Stomach (tissue), 8 donors: ENCODE measurements at regions not wholly inside any gene's neighbourhood (a gene's known extent, or its start where the extent isn't known, plus 50 kb on each side); places are given as distances from the start of the nearest gene placed in this dataset.

Experiments
- DNase-seq, 2 donors: peaks; one replicate each; pipeline versions ENCODE4 v3.0.0 to v3.0.0-alpha.2; 2013 to 2019
- H3K27ac ChIP-seq, 5 donors: fragments of 200-600 bp in 4 of 5; sonication (generic) in 4 of 5; one replicate each; pipeline ENCODE4 v1.5.1; 2013 to 2019; ENCODE audit warnings: mild to moderate bottlenecking in 1 of 5, moderate library complexity in 1 of 5
- H3K27me3 ChIP-seq, 3 donors: fragments of 200-600 bp; sonication (generic); one replicate each; pipeline ENCODE4 v1.5.1; 2017 to 2019; ENCODE audit warnings: mixed run types in 1 of 3
- H3K36me3 ChIP-seq, 4 donors: fragments of 200-600 bp; sonication (generic); 1 replicate in 3 of 4; 2 replicates in 1 of 4; pipeline ENCODE4 v1.5.1; 2016 to 2019
- H3K4me1 ChIP-seq, 4 donors: fragments of 200-600 bp; sonication (generic); one replicate each; pipeline ENCODE4 v1.5.1; 2016 to 2019
- H3K4me3 ChIP-seq, 4 donors: fragments of 200-600 bp; sonication (generic) in 3 of 4; one replicate each; pipeline ENCODE4 v1.5.1; 2016 to 2019; ENCODE audit warnings: mild to moderate bottlenecking in 1 of 4
- H3K9me3 ChIP-seq, 4 donors: fragments of 200-600 bp; sonication (generic); one replicate each; pipeline ENCODE4 v1.5.1; 2016 to 2019
- EP300 ChIP-seq: sonication (generic); formaldehyde crosslinking; IDR thresholded peaks from one replicate; pipeline ENCODE4 v1.6.1; 2017; ENCODE audit warnings: antibody characterized with exemption
- POLR2A ChIP-seq, 4 donors: fragments of 450-650 bp; IDR thresholded peaks; one replicate each; pipeline ENCODE4 v1.6.1; 2016; ENCODE audit warnings: antibody characterized with exemption in 4 of 4, control low read depth in 2 of 4, mild to moderate bottlenecking in 1 of 4, moderate library complexity in 1 of 4
- POLR2AphosphoS5 ChIP-seq, 3 donors: sonication (generic); formaldehyde crosslinking; IDR thresholded peaks; one replicate each; pipeline ENCODE4 v1.6.1; 2016; ENCODE audit warnings: antibody characterized with exemption in 3 of 3
- WGBS, 5 donors: extraction: QIAGEN DNeasy Blood & Tissue Kit in 3 of 5; methylation state at CpG; one replicate each; pipeline versions ENCODE4 v1.1.5 to v1.1.7; 2013 to 2018; 5-methylcytosine and 5-hydroxymethylcytosine counted together
- intact Hi-C: fragments of 100-400 bp; cut with DNase I; formaldehyde crosslinking; loops from one replicate; pipeline ENCODE4 v1.15.1; 2023; ENCODE audit warnings: low total_unique reads
- TF ChIP-seq, protein P1 (sequence below), 7 experiments: fragments of 450-650 bp in 4 of 7; fragments of 200-600 bp in 3 of 7; sonication (generic) in 3 of 7; IDR thresholded peaks; one replicate each; pipeline ENCODE4 v1.5.1; 2016 to 2019; ENCODE audit warnings: antibody characterized with exemption in 7 of 7, control low read depth in 2 of 7, mild to moderate bottlenecking in 1 of 7
- donor health status: healthy with polysubstance abuse.
- donor health status: Bipolar disorder and iron deficiency.
- donor health status: healthy.

DNA sequence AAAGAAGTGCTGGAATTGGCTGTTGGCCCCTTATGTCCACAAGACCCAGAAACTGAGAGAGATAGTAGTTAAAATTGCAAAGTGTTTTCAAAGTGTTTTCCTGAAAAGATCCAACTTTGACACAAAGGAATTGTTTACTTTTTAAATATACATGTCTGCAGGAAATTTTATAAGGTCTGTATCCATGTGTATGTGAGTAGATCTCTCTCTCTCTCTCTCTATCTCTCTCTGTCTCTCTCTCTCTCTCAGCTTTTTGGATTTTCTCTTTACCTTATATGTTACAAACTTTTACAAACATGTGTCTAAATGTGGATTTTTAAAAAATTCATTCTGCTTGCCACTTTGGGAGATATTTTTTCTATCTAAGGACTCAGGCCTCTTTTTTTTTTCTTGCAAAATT lies 358.6 kb downstream of the SIPA1L2 start:
- H3K27me3 ChIP-seq: peaks cover 0 to 13% (median 4%) of the 10 kb centered on the region in 3 donors
- H3K4me3 ChIP-seq: no peak overlapping the region
- DNase-seq: no peak
- H3K27ac ChIP-seq: no peak overlapping the region
- H3K4me1 ChIP-seq: peaks cover 0 to 12% (median 7%) of the 10 kb centered on the region in 4 donors
- H3K36me3 ChIP-seq: no peaks in the 10 kb centered on the region
- no peaks in the 10 kb centered on the region for H3K9me3 ChIP-seq
- intact Hi-C loops: no loop called here
- TF ChIP-seq, protein P1, sequence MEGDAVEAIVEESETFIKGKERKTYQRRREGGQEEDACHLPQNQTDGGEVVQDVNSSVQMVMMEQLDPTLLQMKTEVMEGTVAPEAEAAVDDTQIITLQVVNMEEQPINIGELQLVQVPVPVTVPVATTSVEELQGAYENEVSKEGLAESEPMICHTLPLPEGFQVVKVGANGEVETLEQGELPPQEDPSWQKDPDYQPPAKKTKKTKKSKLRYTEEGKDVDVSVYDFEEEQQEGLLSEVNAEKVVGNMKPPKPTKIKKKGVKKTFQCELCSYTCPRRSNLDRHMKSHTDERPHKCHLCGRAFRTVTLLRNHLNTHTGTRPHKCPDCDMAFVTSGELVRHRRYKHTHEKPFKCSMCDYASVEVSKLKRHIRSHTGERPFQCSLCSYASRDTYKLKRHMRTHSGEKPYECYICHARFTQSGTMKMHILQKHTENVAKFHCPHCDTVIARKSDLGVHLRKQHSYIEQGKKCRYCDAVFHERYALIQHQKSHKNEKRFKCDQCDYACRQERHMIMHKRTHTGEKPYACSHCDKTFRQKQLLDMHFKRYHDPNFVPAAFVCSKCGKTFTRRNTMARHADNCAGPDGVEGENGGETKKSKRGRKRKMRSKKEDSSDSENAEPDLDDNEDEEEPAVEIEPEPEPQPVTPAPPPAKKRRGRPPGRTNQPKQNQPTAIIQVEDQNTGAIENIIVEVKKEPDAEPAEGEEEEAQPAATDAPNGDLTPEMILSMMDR (IDR thresholded peaks at IDR 0.05): no peak
- no peak for TF ChIP-seq POLR2AphosphoS5 (IDR thresholded peaks at IDR 0.05)
- TF ChIP-seq POLR2A (IDR thresholded peaks at IDR 0.05): no peak
- TF ChIP-seq EP300: no peak

DNA sequence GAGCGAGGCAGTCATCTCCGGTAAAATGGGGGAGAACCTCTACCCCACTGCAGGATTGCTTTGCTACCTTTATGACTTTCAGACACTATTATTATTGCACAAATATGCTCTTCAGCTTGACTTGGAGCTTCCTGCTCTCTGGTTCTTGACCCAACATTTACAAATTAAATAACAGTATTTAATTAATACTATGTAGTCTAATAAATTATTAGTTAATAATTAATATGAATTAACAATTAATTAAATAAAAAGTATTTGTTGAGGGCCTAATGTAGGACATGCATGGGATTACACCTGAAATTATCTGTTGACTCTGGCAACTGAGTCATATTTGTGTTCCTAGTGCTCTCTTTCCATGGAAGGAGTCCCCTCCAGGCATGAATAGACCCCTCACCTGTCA lies 359.9 kb downstream of the SIPA1L2 start:
- Histone ChIP-seq H3K27me3 (peaks cover 0 to 4% (median 4%) of the 10 kb centered on the region in 3 donors), H3K27ac (no peak overlapping the region), H3K36me3 (no peaks in the 10 kb centered on the region), H3K4me3 (no peak overlapping the region), H3K9me3 (no peaks in the 10 kb centered on the region), H3K4me1 (peaks cover 0 to 12% (median 7%) of the 10 kb centered on the region in 4 donors)
- 90 to 100% (median 98%) methylated on average over 2 of the region's 2 CpGs for WGBS, 5 donors
- intact Hi-C loops: no loop called here
- TF ChIP-seq POLR2A (IDR thresholded peaks at IDR 0.05): no peak
- DNase-seq: no peak

DNA sequence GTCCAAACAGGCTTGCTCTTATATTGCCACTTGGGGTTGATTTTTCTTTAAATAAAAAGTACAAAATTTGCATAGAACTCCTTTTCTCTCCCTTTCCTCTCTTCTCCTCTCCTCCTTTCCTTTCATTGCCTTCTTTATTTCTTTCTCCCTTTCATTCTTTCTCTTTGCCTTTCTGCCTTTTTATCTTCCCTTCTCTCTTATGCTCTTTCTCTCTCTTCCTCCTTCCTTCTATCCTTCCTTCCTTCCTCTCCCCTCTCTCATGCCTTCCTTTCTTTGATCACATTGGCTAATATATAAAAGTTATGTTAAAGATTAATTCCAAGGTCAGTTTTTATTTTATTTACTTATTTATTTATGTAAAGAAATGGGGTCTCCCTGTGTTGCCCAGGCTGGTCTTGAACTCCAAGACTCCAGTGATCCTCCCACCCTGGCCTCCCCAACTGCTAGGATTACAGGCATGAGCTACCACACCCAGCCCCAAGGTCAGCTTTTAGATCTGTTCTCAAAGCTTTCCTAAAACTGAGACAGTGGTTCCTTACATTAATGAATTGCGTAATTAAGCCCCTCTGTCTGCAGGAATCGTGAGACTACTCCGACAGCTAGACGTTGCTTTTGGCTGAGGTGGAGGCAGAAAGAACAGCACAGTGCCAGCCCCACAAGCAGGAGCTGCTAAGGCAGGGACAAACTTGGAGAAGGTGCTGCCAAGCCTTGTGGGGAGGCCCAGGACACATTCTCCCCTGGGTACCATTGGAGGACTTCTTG lies 361.9 kb downstream of the SIPA1L2 start:
- 88 to 96% (median 90%) methylated on average over 4 of the region's 4 CpGs for WGBS, 5 donors
- Histone ChIP-seq H3K9me3 (no peaks in the 10 kb centered on the region), H3K4me1 (peaks cover 0 to 6% (median 4%) of the 10 kb centered on the region in 4 donors), H3K36me3 (no peaks in the 10 kb centered on the region), H3K4me3 (no peak overlapping the region), H3K27ac (no peak overlapping the region), H3K27me3 (peaks cover 0 to 4% (median 4%) of the 10 kb centered on the region in 3 donors)
- TF ChIP-seq POLR2AphosphoS5 (IDR thresholded peaks at IDR 0.05) (no peak), EP300 (no peak), POLR2A (IDR thresholded peaks at IDR 0.05) (no peak)
- TF ChIP-seq, protein P1 (IDR thresholded peaks at IDR 0.05): no peak
- intact Hi-C loops: no loop called here
- DNase-seq: no peak

DNA sequence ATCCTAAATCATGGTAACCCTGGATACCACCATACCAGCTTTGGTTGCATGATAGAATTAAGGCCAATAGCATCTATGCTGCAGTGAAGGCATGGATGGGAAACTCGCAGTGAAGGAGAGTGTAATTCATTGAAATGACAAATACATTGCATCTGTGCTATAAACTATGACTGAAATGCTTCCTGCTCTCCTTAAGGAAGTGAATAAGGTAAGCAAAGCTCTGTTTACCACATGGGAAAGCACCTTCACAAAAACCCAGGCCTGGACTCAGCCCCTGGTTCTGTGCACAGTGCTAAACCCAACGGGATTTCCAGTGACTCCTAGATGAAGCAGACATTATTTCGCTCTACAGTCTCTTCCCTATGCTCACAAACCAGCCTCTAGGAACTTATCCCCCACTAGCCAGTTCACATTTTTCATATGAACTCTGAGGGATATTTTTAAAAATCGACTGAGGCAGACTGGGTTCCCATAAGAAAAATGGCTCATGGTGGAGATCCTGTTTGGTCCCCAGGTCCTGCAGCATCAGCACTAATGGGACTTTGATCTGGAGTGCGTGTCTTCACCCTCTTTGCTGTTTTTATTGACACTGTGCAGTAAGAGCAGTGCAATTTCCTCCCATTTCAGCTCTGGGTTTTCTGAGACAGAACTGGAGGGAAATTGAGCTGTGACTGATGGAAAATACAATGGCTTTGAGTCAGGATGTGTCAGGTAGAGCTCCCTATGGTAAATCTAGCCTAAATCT lies 362.7 kb downstream of the SIPA1L2 start:
- 70 to 76% (median 74%) methylated on average over 5 of the region's 5 CpGs for WGBS, 5 donors
- no peak for DNase-seq
- TF ChIP-seq POLR2AphosphoS5 (IDR thresholded peaks at IDR 0.05) (no peak), EP300 (no peak), POLR2A (IDR thresholded peaks at IDR 0.05) (no peak)
- TF ChIP-seq, protein P1 (IDR thresholded peaks at IDR 0.05): no peak

More for the DNA sequence above, 362.7 kb downstream of the SIPA1L2 start:
- Histone ChIP-seq H3K9me3 (no peaks in the 10 kb centered on the region), H3K27me3 (peaks cover 0 to 4% (median 1%) of the 10 kb centered on the region in 3 donors), H3K27ac (no peak overlapping the region), H3K4me3 (no peak overlapping the region), H3K36me3 (no peaks in the 10 kb centered on the region), H3K4me1 (no peaks in the 10 kb centered on the region)
- intact Hi-C loops: no loop called here
